ENCODE measurements at regions not wholly inside any gene's neighbourhood (a gene's known extent, or its start where the extent isn't known, plus 50 kb on each side); places are given as distances from the start of the nearest gene placed in this dataset.
A peak's percentile ranks its signal among the peaks of the same experiment; 100 is the strongest.

DNA sequence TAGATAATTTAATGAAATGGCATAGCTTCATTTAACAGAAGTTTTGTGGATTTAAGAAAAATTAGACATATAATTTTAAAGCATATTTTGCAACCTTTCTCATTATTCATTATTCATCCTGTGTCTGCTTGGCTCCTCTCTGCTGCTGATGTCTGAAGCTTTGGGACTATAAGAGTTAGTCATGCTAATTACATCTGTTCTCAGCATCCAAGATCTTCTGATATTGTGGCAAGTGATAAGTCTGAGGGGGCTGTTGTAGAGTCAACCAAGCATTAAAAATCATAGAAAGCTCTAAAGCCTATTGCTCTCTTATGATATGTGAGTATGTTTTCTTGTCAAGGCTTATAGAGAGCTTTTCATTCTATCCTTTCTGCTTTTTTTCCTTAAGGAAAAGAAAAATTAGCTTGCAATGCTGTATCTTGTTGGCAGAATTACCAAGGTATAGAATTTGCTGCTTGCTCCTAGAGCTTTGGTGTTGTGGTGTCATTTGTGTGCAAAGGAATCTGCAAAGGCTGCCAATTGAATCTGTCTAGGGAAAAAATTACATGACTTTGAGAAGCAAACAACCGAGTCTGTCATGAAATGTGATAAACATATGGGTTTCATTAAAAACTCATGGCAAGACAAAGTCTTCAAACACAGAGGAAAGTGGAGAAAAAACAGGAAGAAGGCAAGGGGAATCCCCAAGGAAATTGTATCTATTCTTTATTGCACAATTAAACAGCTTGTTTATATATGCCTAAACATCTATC, 156.1 kb upstream of the DAB2 start:
- no peak for DNase-seq

DNA sequence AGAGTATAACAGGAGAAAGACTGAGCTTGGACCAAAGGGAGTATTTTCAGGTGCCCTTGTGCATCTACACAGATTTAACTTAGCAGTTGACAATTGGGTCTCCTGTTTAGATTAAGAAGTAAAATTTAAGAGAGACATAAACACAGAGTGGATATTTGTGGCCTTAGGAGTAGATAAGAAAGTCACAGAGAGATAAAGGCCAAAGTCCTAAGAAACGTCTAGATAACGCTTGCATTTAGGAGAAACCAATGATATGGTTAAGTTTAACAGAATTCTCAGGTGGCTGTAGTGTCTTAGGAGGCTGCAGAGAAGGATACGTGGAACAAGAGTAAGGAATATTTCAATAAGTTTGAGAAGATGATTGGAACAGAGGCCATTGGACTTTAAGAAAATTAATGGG, 155.0 kb upstream of the DAB2 start:
- DNase-seq: no peak

DNA sequence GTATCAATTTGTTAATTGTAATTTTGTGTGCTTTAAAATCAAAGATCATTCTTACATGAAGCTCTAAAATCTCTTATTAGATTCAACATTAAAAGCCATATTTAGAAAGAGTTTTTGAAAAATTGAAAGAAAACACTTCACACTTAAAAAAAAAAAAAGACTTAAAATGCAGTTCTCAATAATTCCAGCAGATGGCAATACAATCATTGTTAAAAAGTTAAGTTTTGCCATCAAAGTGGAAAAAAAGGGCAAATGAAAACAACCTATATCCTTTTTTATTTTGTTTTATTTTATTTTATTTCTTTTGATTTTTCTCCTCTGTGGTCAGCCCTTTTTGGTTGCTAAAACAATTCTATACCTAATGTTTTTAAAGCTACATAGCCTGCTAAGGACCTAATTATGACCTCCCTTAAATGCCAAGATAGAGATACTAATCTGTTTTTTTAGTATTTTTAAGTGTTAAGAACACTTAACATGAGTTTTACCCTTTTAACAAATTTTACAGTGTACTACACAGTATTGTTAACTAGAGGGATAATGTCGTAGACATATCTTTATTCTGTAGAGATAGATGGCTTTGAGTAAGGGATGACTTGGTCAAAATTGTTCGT, 154.2 kb upstream of the DAB2 start:
- DNase-seq: no peak

DNA sequence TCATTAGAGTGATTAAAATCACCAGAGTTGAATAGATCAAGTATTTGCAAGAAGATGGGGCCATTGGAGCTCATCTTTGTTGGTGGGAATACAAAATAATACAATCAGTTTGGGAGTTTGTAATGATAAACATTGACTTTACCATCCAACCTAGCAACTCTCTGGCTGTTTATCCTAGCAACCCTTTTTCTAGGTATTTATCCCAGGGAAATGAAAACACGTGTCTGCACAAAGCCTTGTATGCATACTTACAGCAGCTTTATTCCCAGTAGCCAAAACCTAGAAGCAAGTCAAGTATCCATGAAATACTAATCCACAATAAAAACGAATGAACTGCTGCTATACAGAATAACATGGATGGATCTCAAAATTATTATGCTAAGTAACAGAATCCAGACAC, 152.7 kb upstream of the DAB2 start:
- no peak for DNase-seq

DNA sequence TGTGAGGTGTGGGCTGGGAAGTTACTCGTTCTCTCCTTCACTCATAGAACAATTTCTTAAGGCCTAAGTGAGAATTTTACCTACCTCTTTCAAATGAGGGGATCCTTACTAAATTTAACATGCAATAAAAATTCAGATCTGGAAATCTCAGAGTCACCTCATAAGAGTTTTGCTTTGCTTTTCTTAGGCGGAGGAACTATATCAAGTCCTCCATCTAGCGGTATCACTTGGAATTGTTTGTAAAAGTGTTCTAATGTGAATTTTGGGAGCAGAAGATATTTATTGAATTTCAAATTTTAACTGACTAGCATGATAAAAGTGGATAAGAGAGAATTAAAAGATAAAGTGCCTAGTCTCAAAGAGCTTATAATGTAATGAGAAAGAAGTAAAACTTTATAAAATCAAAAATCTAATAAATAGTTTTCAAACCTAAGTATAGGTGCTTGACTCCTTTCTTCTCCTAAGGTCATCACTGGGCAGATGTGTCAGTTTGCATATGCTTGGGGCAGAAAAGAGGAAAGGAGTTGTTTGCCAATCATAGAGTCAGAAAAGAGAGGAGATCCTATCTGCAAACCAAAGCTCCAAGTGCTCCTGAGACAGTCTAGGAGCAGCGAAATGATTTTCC, 145.7 kb upstream of the DAB2 start:
- DNase-seq: no peak

DNA sequence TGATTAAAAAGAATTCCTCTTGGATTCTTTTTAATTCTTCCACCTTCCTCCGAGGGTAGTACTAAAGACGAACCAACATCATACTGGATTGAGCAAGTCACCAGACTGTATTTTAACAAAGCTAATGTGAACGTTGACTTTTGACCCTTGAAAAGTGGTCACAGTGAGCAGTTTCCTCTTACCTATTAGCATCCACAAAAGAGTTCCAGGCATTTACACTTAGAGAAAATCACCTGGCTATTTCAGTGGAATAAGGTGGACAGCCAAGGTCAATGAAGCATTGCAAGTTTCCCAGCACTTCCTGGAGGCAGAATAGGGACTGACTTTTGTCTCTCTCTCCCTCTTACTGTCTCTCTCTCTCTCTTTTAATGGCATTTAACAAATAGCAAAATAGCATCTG, 145.1 kb upstream of the DAB2 start:
- DNase-seq: no peak

DNA sequence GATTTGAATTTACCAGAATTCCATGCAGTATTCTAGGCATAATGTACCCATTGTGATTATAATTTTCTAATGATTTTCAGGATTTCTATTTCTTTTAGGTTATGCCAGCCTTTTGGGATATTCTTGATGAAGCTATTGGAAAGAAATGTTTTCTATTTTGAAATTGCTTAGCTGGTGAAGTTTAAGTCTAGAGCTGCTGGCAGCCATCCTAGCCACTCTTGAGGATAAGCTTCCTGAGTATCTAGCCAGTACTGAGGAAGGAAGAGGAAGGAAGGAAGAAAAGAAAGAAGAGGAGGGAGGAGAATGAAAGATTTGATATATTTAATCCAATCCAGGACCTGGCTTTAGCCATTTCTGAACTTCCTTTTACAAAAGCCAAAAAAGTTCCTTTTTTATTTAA, 142.1 kb upstream of the DAB2 start:
- no peak for DNase-seq

DNA sequence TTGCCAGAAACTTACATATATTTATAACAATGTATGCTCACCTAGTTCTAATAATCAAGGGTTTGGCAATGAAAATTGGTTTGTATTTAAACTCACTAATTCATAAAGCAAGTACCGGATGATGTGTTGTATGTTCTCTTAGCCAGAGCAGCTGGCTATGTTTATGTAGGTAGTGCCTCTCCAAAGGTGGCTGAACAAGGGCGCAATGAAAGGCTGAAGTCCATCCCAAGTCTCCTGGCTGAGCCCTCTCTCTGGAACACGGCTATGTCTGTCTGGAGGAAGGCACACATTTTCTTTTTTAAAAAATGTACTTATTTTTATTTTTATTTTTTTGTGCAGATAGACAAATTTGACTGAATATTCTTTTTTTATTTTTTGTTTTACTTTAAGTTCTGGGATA, 141.2 kb upstream of the DAB2 start:
- no peak for DNase-seq

DNA sequence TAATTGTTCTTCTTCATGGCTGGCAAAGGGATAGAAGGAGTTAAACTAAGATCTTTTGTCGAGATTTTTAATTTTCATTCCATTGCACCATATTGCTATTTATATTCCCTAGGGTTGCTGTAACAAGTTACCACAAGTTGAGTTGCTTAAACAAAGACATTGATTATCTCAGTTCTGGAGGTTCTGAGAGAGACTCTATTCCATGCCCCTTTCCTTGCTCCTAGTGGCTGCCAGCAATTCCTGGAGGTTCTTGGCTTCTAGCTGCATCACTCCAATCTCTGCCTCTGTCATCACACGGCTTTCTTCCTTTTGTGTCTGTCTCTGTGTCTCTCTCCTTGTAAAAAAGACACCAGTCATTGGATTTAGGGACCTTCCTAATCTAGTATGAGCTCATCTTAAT, 136.6 kb upstream of the DAB2 start:
- no peak for DNase-seq

DNA sequence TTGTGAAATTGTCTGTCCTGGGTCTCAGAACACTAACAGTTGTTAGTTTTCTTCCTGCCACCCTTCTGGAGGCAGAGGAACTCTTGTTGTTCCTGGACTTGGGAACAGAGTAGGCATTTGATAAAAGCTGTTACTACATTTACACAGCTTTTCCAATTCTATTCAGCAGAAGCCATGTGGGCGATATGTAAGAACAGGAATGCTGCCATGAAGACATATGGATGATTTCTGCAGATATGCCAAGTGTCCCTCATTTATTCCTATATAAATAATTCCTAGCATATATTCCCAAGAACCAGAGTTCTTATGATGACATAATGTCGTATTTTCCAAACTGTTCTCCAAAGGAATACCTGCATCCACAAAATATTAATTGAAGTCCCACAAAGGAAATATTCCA, 135.9 kb upstream of the DAB2 start:
- no peak for DNase-seq

DNA sequence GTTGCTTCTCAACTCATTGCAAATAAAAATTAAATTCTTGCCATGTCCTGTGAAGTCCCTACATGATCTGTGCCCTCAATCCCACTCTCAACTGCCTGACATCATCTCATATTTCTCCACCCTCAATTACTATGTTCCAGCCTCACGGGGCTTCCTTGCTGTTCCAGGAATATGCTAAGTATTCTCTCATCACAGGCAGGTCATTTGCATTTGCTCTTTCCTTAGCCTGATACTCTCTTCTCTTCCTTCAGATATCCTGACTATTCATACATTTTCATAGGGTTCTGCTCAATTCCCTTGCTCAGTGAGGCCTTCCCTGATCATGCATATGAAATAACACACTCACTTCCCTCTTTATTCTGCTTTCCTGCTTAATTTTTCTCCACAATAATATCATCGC, 135.1 kb upstream of the DAB2 start:
- DNase-seq: no peak

DNA sequence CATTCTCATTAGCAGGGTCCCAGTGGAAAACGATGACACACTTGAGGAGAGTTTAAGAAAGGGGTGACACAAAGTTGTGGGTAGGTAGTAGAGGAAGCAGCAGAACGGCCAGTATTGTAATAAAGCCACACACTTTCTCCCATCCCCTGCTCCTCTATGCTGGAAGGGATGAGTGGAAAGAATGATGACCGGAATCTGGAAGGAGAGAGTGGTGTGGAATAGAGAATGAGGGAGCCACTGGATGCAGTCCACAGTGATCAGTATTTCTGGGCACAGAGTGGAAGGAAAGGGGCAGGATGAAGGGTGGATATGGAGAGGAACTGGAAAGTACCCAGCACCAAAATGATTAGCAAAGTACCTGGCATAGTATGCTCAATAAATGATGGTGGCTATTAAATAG, 133.8 kb upstream of the DAB2 start:
- DNase-seq: no peak

DNA sequence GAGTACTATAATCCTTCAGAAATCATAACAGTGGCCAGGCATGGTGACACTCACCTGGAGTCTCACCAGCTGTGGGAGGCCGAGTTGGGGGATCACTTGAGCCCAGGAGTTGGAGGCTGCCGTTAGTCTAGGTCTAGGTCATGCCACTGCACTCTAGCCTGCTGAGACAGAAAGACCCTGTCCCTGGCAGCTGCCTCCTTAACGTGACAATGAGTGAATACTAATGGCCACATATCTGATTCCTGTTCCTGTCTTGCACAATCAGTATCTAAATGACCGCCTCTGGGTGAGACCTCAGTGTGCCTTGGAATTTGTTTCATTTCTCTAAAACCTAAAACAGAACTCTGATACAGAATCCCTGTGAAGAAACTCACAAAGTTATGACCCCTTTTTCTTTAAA, 131.0 kb upstream of the DAB2 start:
- no peak for DNase-seq

DNA sequence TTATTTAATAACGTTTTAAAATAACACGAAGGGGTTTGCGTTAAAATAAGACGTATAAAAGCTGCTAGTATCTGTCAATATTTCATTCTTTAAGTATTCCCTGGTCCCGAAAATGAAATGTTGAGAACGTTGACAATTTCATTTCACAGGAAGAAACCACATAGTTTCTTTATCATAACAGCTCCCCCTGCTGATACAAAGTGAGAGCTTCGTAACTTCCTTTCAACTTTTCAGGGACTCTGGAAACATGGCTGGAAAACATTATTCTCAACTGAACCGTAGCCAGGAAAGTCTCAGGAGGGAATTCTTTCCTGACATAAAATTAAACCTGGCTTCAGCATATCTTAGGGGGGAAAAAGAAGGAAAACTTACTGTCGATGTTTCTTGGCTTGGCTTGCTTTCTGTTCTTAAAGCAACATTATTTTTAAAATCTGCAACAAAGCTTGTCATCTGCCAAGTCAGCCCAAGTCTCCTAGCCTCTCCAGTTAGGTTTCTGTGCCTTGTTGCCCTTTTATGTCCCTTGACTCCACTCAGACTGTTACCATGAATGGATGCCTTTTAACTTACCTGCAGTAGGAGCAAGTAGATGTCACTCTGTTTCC, 122.9 kb upstream of the DAB2 start:
- peak; percentile 31 for DNase-seq

DNA sequence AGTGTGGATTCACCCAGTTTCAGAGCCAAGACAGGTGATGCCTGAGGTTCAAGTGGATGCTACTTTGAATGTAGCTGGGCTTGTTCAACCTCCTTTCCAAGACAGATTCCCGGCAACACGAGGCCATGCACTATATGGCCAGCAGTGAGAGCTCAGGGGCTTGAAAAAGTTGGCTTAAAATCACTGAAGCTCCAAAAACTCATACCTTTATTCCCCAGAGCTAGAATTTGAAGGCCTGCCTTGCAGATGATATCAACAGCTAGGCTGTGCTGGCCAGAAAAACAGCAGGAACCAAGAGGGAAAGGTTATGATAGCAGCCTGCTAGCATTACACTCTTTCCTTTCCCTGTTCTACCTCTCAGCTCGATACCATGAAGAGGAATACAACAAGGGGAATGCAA, 120.2 kb upstream of the DAB2 start:
- DNase-seq: no peak

DNA sequence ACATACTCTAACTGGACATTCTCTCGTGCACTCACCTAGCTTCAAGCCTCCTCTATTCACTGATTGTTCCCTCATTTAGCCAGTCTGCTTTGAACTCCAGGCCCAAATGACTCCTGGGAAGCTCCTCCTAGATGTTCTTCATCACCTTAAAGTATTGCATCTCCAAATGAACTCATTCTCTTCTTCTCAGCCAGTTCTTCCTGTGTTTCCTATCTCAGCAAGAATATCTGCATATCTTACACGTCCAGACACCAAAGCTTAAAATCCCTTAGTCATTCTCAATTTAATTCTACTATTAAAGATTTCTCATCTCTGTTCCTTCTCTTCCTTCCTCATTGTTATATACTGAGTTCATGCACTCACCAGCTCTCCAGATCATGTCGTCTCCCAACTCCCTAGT, 118.6 kb upstream of the DAB2 start:
- no peak for DNase-seq

DNA sequence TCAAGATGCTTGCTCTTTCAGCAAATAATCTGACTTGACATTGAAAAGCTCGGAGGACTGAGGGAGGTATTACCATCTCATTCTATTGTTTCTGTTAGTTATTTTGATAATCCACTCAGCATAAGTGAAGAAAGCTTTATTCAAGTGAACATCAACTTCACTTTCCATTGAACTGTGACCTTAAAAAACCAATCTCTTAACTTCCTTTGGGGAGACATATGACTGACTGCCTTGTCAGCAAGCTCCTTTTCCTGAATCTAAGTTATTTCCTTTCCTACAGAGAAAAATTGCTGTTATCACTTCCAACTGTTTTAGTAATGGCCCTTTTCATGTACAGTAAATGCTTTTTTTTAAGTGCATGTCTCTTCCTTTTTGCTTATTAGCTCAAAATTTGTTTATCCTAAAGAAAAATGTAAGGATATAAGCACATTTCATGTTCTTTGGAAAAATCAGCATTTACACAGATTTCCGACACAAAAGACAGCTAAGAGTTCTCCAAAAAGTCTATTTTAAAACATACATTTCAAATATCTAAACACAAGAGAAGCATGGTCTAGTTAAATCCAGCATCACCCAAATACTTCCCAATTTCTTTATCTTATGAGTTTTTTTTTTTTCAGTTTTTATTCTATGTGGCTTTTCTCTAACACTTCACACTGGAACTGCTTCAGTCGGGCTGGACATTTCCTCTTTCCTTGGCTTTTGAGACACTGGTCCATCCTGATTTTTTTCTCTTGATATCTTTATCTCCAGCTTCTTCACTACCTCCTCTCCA, 117.9 kb upstream of the DAB2 start:
- DNase-seq: no peak

DNA sequence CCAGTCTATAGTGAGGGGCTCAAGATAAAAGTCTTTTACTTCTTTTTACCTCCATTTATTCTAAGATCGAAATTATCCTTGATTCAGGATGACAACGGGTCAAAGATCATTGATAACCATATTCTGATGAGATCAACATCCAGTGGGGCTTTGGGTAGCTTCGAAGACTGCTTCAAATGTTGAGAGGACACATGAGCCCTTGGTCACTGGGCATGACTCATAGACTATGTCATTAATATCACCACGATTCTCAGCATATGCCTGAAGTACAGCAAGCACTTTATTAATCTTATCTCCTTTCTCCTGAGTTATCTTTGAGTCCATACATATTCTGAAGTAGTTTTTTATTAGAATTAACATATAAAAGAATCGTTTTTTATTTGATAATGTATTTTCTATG, 117.1 kb upstream of the DAB2 start:
- no peak for DNase-seq

DNA sequence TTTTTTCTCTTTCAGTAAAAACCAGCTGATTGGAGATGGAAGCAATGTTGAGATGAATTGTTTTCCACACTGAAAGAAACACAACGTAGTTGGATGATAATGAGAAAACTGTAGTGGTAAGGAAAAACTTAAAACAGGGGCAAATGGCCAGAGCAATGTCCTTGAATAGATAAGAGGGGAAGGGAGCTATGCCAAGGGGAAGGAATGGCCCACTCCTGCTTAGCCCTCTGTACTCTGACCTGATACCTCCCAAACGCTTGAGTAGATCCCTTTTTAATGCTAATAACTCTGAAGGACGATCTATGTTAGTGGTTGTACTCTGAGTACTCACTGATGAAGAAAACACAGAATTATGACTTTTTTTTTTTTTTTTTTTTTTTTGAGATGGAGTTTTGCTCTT, 114.7 kb upstream of the DAB2 start:
- no peak for DNase-seq

DNA sequence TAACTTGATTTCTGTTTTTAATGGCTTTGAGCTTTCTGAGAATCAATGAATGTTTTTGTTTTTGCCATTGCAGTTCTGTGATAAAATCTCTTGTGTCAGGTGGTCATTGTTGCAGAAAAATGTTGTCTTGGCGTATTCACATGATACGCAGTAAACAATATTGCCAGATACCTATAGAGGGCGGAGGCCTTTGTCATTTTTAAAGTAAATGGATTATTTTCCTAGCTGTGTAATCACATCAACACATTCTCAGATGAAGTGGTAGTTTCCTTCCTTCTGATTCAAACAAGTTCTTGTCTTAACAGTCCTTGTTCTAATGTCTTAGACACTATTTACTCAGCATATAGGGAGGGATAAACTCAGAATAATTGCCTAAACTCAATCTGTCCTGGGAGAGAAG, 109.9 kb upstream of the DAB2 start:
- DNase-seq: no peak

DNA sequence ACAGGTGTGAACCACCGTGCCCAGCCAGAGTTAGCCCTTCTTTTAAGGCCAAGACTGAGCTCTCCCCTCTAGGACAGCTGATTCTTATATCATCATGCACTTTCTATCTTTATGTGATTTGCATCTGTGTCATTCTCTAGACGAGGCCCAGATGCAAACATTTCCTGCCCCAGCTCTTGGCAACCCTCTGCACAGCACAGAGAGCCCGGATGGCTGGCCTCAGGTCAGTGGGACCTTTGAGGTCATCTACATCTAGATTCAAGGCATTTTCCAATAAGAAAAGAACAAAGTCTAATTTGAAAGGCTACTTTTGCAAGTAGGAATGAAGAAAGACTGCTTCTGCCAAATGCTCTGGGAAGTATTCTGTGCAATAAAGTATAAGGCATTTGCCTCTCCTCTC, 109.0 kb upstream of the DAB2 start:
- DNase-seq: no peak

DNA sequence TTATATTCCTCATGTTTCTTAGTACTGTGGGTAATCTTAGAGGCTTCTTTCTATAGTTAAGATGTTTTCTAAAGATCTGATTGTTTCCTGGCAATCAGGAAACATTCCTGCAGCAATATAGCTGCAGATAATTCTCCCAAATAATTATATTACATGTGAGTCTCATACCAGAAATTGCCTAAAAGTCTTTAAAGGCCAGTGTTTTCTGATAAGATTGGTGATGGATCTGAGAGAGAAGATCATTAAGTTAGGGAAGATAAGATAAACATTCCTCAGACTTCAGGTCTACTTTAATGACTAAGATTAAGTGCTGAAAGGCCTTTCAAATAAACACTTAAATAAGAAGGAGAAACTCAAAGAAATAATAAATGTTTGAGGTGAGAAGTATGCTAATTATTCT, 107.7 kb upstream of the DAB2 start:
- DNase-seq: no peak

DNA sequence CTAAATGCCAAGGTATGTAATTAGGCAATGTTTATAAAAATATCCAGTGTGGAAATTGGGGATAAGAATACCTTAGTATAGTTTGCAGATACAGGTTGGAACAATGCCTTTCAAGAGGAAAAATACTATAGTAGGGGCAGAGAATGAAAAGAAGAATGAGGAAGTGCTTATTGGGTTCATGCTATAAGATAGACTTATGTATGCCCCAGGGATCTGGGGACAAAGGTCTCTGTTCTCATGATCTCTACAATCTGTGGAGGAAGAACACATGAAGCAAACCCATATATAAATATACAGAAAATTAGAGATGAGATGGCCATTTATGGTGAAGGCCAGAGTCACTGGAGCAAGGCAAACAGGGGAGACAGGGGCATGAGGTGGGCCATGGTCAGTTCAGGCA, 106.5 kb upstream of the DAB2 start:
- no peak for DNase-seq

All from CD4-positive, alpha-beta T cell treated with Interleukin-17A for 4 hours (primary cell).